Endothelial cell of umbilical vein (primary cell): ENCODE measurements at regions not wholly inside any gene's neighbourhood (a gene's known extent, or its start where the extent isn't known, plus 50 kb on each side); places are given as distances from the start of the nearest gene placed in this dataset.

Experiments
- BruUV-seq: library from RNA; stranded (reverse); fragments of 400-500 nt; replicated peaks from 2 replicates; lab custom pipeline; 2021; lab: Mats Ljungman, UMichigan
- CTCF ChIA-PET: fragments of 300-600, 350-600 bp; sonication (Branson Sonifier 250); formaldehyde crosslinking; loops from one replicate; lab custom pipeline; 2021; ENCODE audit warnings: antibody characterized with exemption, inconsistent platforms; lab: Charles Lee
- POLR2A ChIA-PET: fragments of 300-600, 350-600 bp; sonication (Branson Sonifier 250); formaldehyde crosslinking; loops from one replicate; lab custom pipeline; 2021; ENCODE audit warnings: antibody characterized with exemption, inconsistent platforms; lab: Charles Lee
- DNase-seq: peaks from one replicate; pipeline ENCODE4 v3.0.0-alpha.2; 2011; ENCODE audit warnings: low read depth, low spot score
- FAIRE-seq: peaks from 2 replicates; lab custom pipeline; 2011; peaks lifted over from hg19 to GRCh38; lab: Jason Lieb, UNC
- H2AFZ ChIP-seq: 2 replicates; pipeline ENCODE4 v1.6.0; 2012; ENCODE audit warnings: low read depth, low read length, control low read depth, inconsistent platforms
- H3K27ac ChIP-seq: 2 replicates; pipeline ENCODE4 v1.5.1; 2011; ENCODE audit warnings: low read depth, mild to moderate bottlenecking, control low read depth, low read length, moderate library complexity; ENCODE audit not compliant: insufficient read depth
- H3K27me3 ChIP-seq, 2 experiments: 2 replicates each; pipeline versions ENCODE4 v1.6.0 to v1.6.1; 2011; ENCODE audit warnings: low read length in 2 of 2, mixed read lengths in 1 of 2; ENCODE audit not compliant: control insufficient read depth in 2 of 2, insufficient read depth in 2 of 2
- H3K36me3 ChIP-seq, 2 experiments: 2 replicates in 1 of 2; 3 replicates in 1 of 2; pipeline ENCODE4 v1.5.1; 2011; ENCODE audit warnings: low read length in 2 of 2, mild to moderate bottlenecking in 1 of 2, moderate library complexity in 1 of 2; ENCODE audit not compliant: control insufficient read depth in 2 of 2, insufficient read depth in 2 of 2; ENCODE audit errors: extremely low read depth in 1 of 2
- H3K4me1 ChIP-seq: 3 replicates; pipeline ENCODE4 v1.5.1; 2011; ENCODE audit warnings: mild to moderate bottlenecking, low read length; ENCODE audit not compliant: control insufficient read depth, insufficient read depth; ENCODE audit errors: extremely low read depth
- H3K4me2 ChIP-seq: 2 replicates; pipeline ENCODE4 v1.6.1; 2011; ENCODE audit warnings: low read length, control low read depth, mixed read lengths; ENCODE audit not compliant: insufficient read depth
- H3K4me3 ChIP-seq, 3 experiments: fragments of 200-600 bp in 1 of 3; sonication (generic), shearing (Covaris generic) in 1 of 3; replicated peaks in 1 of 3; 2 replicates each; pipeline ENCODE4 v1.5.1; 2011 to 2016; ENCODE audit warnings: control low read depth in 3 of 3, low read length in 3 of 3, mild to moderate bottlenecking in 2 of 3, inconsistent platforms in 1 of 3, low read depth in 1 of 3, moderate library complexity in 1 of 3; ENCODE audit not compliant: insufficient read depth in 1 of 3
- H3K79me2 ChIP-seq: 2 replicates; pipeline ENCODE4 v1.6.0; 2012; ENCODE audit warnings: low read length, inconsistent platforms; ENCODE audit not compliant: control insufficient read depth, insufficient read depth
- H3K9ac ChIP-seq: replicated peaks from 2 replicates; pipeline ENCODE3; 2011; ENCODE audit warnings: low read length, control low read depth; ENCODE audit not compliant: insufficient read depth; ENCODE audit errors: extremely low read depth
- H3K9me1 ChIP-seq: replicated peaks from 3 replicates; pipeline ENCODE4 v1.6.0; 2011; ENCODE audit warnings: mild to moderate bottlenecking, low read length; ENCODE audit not compliant: control insufficient read depth, insufficient read depth; ENCODE audit errors: extremely low read depth
- H3K9me3 ChIP-seq: replicated peaks from 2 replicates; pipeline ENCODE4 v1.5.1; 2012; ENCODE audit warnings: low read length, inconsistent platforms; ENCODE audit not compliant: control insufficient read depth, insufficient read depth
- H4K20me1 ChIP-seq: replicated peaks from 2 replicates; pipeline ENCODE3; 2011; ENCODE audit warnings: mild to moderate bottlenecking, low read length; ENCODE audit not compliant: control insufficient read depth, insufficient read depth; ENCODE audit errors: extremely low read depth
- EZH2 ChIP-seq: IDR thresholded peaks from 2 replicates; pipeline ENCODE4 v1.6.1; 2012; ENCODE audit warnings: borderline replicate concordance, low read depth, mild to moderate bottlenecking, moderate library complexity, low read length, inconsistent platforms; ENCODE audit not compliant: severe bottlenecking
- FOS ChIP-seq: IDR thresholded peaks from 2 replicates; pipeline ENCODE4 v1.6.1; 2011; ENCODE audit warnings: mild to moderate bottlenecking, low read length, moderate library complexity, borderline replicate concordance; ENCODE audit not compliant: insufficient read depth
- GATA2 ChIP-seq: IDR thresholded peaks from 2 replicates; pipeline ENCODE4 v1.7.0; 2011; ENCODE audit warnings: low read depth, mild to moderate bottlenecking, moderate library complexity, mixed read lengths, low read length; ENCODE audit not compliant: insufficient read length, insufficient read depth
- JUN ChIP-seq: IDR thresholded peaks from 2 replicates; pipeline ENCODE4 v1.6.1; 2011; ENCODE audit warnings: borderline replicate concordance, low read depth; ENCODE audit not compliant: insufficient read length, insufficient read depth
- MYC ChIP-seq: IDR thresholded peaks from one replicate; pipeline ENCODE4 v1.6.1; 2011; ENCODE audit warnings: mild to moderate bottlenecking, low read depth, low read length
- POLR2A ChIP-seq: IDR thresholded peaks from 2 replicates; pipeline ENCODE4 v1.6.1; 2012; ENCODE audit warnings: low read depth, mild to moderate bottlenecking, control low read depth, low read length
- POLR2AphosphoS5 ChIP-seq: IDR thresholded peaks from 2 replicates; pipeline ENCODE4 v1.6.1; 2012; ENCODE audit warnings: low read depth, mild to moderate bottlenecking, control low read depth, low read length, moderate library complexity; ENCODE audit not compliant: insufficient read depth
- dilution Hi-C: fragments of 300-500 bp; cut with MboI; formaldehyde crosslinking; loops from one replicate; pipeline ENCODE4 v1.15.0; 2019; ENCODE audit warnings: low sequenced_read_pairs; ENCODE audit not compliant: extremely low pct_ligation_motif_present
- intact Hi-C: fragments of 100-400 bp; cut with micrococcal nuclease; formaldehyde crosslinking; loops from one replicate; pipeline ENCODE4 v1.10.0; 2022
- TF ChIP-seq, protein P1 (sequence below): IDR thresholded peaks from 2 replicates; pipeline ENCODE4 v1.6.1; 2011; ENCODE audit not compliant: insufficient read depth, insufficient read length
- TF ChIP-seq, protein P2 (sequence below), 2 donors: IDR thresholded peaks; 1 replicate in 1 of 2; 2 replicates in 1 of 2; pipeline ENCODE4 v1.5.1; 2011; ENCODE audit warnings: low read length in 2 of 2, mild to moderate bottlenecking in 2 of 2, moderate library complexity in 2 of 2, control low read depth in 1 of 2, inconsistent platforms in 1 of 2, low read depth in 1 of 2; ENCODE audit not compliant: insufficient read depth in 1 of 2; ENCODE audit errors: extremely low read depth in 1 of 2

DNA sequence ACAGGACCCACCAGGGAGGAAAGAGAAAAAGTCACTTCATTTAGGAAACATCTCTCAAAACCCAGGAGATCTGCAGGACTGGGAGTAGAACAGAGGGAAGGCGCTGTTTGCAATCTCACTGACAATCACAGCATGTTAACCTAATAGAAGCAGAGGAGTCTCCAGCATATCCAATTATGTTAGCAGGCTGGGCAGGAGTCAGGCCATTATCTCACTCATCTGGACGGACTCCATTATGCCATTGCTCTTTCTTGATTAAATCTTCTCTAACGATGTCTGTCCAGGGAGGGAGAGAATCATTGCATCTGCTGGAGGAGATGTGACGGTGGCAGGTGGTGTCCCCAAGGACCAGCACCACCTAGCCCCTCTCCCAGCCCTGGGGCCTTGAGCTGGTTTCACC is 203.8 kb upstream of the SFSWAP start:
- Histone ChIP-seq H3K36me3 (no peaks in the 10 kb centered on the region), H3K4me2 (no peak overlapping the region), H3K79me2 (no peaks in the 10 kb centered on the region), H3K9ac (no peak overlapping the region), H3K9me3 (no peaks in the 10 kb centered on the region), H3K4me3 (no peak overlapping the region), H3K27ac (no peak overlapping the region), H3K27me3 (no peaks in the 10 kb centered on the region), H2AFZ (no peak overlapping the region), H3K9me1 (no peaks in the 10 kb centered on the region), H4K20me1 (no peaks in the 10 kb centered on the region), H3K4me1 (peaks cover 8% of the 10 kb centered on the region)
- dilution Hi-C loops (no loop called here), intact Hi-C loops (no loop called here)
- no peak for FAIRE-seq
- TF ChIP-seq GATA2 = no peak
- TF ChIP-seq MYC = no peak
- TF ChIP-seq EZH2 = no peak
- no peak for TF ChIP-seq POLR2AphosphoS5
- no peak for TF ChIP-seq FOS
- TF ChIP-seq, protein P1, sequence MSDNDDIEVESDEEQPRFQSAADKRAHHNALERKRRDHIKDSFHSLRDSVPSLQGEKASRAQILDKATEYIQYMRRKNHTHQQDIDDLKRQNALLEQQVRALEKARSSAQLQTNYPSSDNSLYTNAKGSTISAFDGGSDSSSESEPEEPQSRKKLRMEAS = no peak
- TF ChIP-seq JUN = no peak
- no peak for TF ChIP-seq POLR2A
- TF ChIP-seq, protein P2, sequence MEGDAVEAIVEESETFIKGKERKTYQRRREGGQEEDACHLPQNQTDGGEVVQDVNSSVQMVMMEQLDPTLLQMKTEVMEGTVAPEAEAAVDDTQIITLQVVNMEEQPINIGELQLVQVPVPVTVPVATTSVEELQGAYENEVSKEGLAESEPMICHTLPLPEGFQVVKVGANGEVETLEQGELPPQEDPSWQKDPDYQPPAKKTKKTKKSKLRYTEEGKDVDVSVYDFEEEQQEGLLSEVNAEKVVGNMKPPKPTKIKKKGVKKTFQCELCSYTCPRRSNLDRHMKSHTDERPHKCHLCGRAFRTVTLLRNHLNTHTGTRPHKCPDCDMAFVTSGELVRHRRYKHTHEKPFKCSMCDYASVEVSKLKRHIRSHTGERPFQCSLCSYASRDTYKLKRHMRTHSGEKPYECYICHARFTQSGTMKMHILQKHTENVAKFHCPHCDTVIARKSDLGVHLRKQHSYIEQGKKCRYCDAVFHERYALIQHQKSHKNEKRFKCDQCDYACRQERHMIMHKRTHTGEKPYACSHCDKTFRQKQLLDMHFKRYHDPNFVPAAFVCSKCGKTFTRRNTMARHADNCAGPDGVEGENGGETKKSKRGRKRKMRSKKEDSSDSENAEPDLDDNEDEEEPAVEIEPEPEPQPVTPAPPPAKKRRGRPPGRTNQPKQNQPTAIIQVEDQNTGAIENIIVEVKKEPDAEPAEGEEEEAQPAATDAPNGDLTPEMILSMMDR (IDR thresholded peaks at IDR 0.05; ENCODE audit: extremely low read depth in 1 of 2, insufficient read depth in 1 of 2, low read depth in 1 of 2, low read length in 2 of 2) = no peak
- POLR2A ChIA-PET = no interaction called here
- CTCF ChIA-PET = no interaction called here
- no peak for DNase-seq
- BruUV-seq = no TSS peak
